ENCODE measurements at regions not wholly inside any gene's neighbourhood (a gene's known extent, or its start where the extent isn't known, plus 50 kb on each side); places are given as distances from the start of the nearest gene placed in this dataset.
A peak's percentile ranks its signal among the peaks of the same experiment; 100 is the strongest.
"Not testable (repeated sequence)": the region's sequence is repeated elsewhere in the genome, so short reads cannot be mapped to it uniquely, and the experiment has no call there.

- Histone ChIP-seq H3K9me3 (ENCODE audit: control insufficient read depth, low read length) (no peaks in the 10 kb centered on the region), H3K27me3 (replicated peaks; ENCODE audit: control insufficient read depth, insufficient read depth, low read length) (peaks cover 3% of the 10 kb centered on the region), H3K4me3 (ENCODE audit: low read length) (no peak overlapping the region), H3K4me1 (ENCODE audit: control insufficient read depth, insufficient read depth, low read length) (no peaks in the 10 kb centered on the region), H3K9ac (ENCODE audit: low read length) (no peak overlapping the region), H3K36me3 (ENCODE audit: control insufficient read depth, insufficient read depth, low read length, severe bottlenecking) (no peaks in the 10 kb centered on the region)
- DNase-seq (ENCODE audit: low read depth) = no peak
Measured at GRCh38 chr7:152541892-152542291, 106.1 kb upstream of the KMT2C start.

- DNase-seq (ENCODE audit: low read depth); H3K27me3 ChIP-seq (replicated peaks; ENCODE audit: control insufficient read depth, insufficient read depth, low read length); H3K36me3 ChIP-seq (ENCODE audit: control insufficient read depth, insufficient read depth, low read length, severe bottlenecking); H3K4me1 ChIP-seq (ENCODE audit: control insufficient read depth, insufficient read depth, low read length); H3K4me3 ChIP-seq (ENCODE audit: low read length); H3K9me3 ChIP-seq (ENCODE audit: control insufficient read depth, low read length); H3K9ac ChIP-seq (ENCODE audit: low read length): not testable (repeated sequence)
Measured at GRCh38 chr7:152539190-152539495, 103.3 kb upstream of the KMT2C start.

DNA sequence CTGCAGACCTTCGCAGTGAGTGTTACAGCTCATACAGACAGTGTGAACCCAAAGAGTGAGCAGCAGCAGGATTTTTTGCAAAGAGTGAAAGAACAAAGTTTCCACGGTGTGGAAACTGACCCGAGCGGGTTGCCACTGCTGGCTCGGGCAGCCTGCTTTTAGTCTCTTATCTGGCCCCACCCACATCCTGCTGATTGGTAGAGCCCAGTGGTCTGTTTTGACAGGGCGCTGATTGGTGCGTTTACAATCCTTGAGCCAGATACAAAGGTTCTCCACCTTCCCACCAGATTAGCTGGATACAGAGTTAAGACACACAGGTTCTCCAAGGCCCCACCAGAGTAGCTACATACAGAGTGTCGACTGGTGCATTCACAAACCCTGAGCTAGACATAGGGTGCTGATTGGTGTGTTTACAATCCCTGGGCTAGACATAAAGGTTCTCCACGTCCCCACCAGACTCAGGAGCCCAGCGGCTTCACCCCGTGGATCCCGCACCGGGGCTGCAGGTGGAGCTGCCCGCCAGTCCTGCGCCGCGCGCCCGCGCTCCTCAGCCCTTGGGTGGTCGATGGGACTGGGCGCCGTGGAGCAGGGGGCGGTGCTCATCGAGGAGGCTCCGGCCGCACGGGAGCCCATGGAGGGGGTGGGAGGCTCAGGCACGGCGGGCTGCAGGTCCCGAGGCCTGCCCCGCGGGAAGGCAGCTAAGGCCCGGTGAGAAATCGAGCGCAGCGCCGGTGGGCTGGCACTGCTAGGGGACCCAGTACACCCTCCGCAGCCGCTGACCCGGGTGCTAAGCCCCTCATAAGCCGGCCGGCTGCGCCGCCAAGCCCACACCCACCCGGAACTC, 102.8 kb upstream of the KMT2C start:
- H3K36me3 ChIP-seq (ENCODE audit: control insufficient read depth, insufficient read depth, low read length, severe bottlenecking); H3K4me3 ChIP-seq (ENCODE audit: low read length); H3K27me3 ChIP-seq (replicated peaks; ENCODE audit: control insufficient read depth, insufficient read depth, low read length); H3K9ac ChIP-seq (ENCODE audit: low read length); DNase-seq (ENCODE audit: low read depth); H3K4me1 ChIP-seq (ENCODE audit: control insufficient read depth, insufficient read depth, low read length); H3K9me3 ChIP-seq (ENCODE audit: control insufficient read depth, low read length): not testable (repeated sequence)

GRCh38 chr7:152537639-152538038, 101.8 kb upstream of the KMT2C start:
- DNase-seq (ENCODE audit: low read depth) = no peak
- no peaks in the 10 kb centered on the region for H3K4me1 ChIP-seq (ENCODE audit: control insufficient read depth, insufficient read depth, low read length)
- no peaks in the 10 kb centered on the region for H3K9me3 ChIP-seq (ENCODE audit: control insufficient read depth, low read length)
- no peak overlapping the region for H3K9ac ChIP-seq (ENCODE audit: low read length)
- H3K36me3 ChIP-seq (ENCODE audit: control insufficient read depth, insufficient read depth, low read length, severe bottlenecking) = no peaks in the 10 kb centered on the region
- no peak overlapping the region for H3K4me3 ChIP-seq (ENCODE audit: low read length)
- peaks cover 2% of the 10 kb centered on the region for H3K27me3 ChIP-seq (replicated peaks; ENCODE audit: control insufficient read depth, insufficient read depth, low read length)

GRCh38 chr7:152528612-152529011, 92.8 kb upstream of the KMT2C start:
- Histone ChIP-seq H3K4me1 (ENCODE audit: control insufficient read depth, insufficient read depth, low read length) (peaks cover 11% of the 10 kb centered on the region), H3K9ac (ENCODE audit: low read length) (no peak overlapping the region), H3K27me3 (replicated peaks; ENCODE audit: control insufficient read depth, insufficient read depth, low read length) (no peaks in the 10 kb centered on the region), H3K9me3 (ENCODE audit: control insufficient read depth, low read length) (no peaks in the 10 kb centered on the region), H3K36me3 (ENCODE audit: control insufficient read depth, insufficient read depth, low read length, severe bottlenecking) (no peaks in the 10 kb centered on the region), H3K4me3 (ENCODE audit: low read length) (no peak overlapping the region)
- DNase-seq (ENCODE audit: low read depth) = no peak

GRCh38 chr7:152527610-152528032, 91.8 kb upstream of the KMT2C start:
- Histone ChIP-seq H3K27me3 (replicated peaks; ENCODE audit: control insufficient read depth, insufficient read depth, low read length) (peaks cover 4% of the 10 kb centered on the region), H3K4me1 (ENCODE audit: control insufficient read depth, insufficient read depth, low read length) (peaks cover 13% of the 10 kb centered on the region), H3K4me3 (ENCODE audit: low read length) (peak overlapping the region; percentile 58), H3K36me3 (ENCODE audit: control insufficient read depth, insufficient read depth, low read length, severe bottlenecking) (no peaks in the 10 kb centered on the region), H3K9ac (ENCODE audit: low read length) (no peak overlapping the region), H3K9me3 (ENCODE audit: control insufficient read depth, low read length) (no peaks in the 10 kb centered on the region)
- DNase-seq (ENCODE audit: low read depth) = peak; percentile 7

GRCh38 chr7:152523916-152524315, 88.1 kb upstream of the KMT2C start:
- H3K4me1 ChIP-seq (ENCODE audit: control insufficient read depth, insufficient read depth, low read length) = peaks cover 25% of the 10 kb centered on the region
- peaks cover 7% of the 10 kb centered on the region for H3K9me3 ChIP-seq (ENCODE audit: control insufficient read depth, low read length)

DNA sequence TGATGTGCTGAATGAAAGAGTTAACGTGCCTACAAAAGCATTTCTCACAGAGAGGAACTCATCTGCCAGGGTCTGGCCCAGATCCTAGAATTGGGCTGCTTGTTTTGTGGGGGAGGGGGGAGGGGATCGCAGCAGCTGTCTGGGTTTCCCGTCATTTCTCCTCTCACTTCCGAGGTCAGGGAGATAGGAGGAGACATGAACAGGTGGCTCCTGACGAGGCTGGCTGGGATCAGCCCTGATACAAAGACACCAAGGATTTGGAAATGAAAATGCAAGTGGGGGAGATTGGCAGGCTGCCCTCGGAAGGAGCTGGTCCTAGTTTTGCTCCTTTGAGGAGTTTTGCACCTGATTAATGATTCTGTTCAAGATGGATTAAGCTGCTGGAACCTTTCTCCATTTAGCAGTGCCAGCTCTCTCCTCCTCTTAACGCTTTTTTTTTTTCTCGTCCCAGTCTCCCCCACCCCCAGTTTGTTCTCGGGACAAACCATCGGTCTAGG, 86.8 kb upstream of the KMT2C start:
- peaks cover 19% of the 10 kb centered on the region for H3K4me1 ChIP-seq (ENCODE audit: control insufficient read depth, insufficient read depth, low read length)
- H3K9me3 ChIP-seq (ENCODE audit: control insufficient read depth, low read length) = peaks cover 10% of the 10 kb centered on the region
- no peak for DNase-seq (ENCODE audit: low read depth)
- no peak overlapping the region for H3K4me3 ChIP-seq (ENCODE audit: low read length)
- H3K27me3 ChIP-seq (replicated peaks; ENCODE audit: control insufficient read depth, insufficient read depth, low read length) = peaks cover 4% of the 10 kb centered on the region
- H3K36me3 ChIP-seq (ENCODE audit: control insufficient read depth, insufficient read depth, low read length, severe bottlenecking) = no peaks in the 10 kb centered on the region
- H3K9ac ChIP-seq (ENCODE audit: low read length) = no peak overlapping the region

More at GRCh38 chr7:152523916-152524315, 88.1 kb upstream of the KMT2C start:
- H3K36me3 ChIP-seq (ENCODE audit: control insufficient read depth, insufficient read depth, low read length, severe bottlenecking) = no peaks in the 10 kb centered on the region
- no peak for DNase-seq (ENCODE audit: low read depth)
- H3K9ac ChIP-seq (ENCODE audit: low read length) = no peak overlapping the region
- H3K4me3 ChIP-seq (ENCODE audit: low read length) = no peak overlapping the region
- H3K27me3 ChIP-seq (replicated peaks; ENCODE audit: control insufficient read depth, insufficient read depth, low read length) = peaks cover 4% of the 10 kb centered on the region

DNA sequence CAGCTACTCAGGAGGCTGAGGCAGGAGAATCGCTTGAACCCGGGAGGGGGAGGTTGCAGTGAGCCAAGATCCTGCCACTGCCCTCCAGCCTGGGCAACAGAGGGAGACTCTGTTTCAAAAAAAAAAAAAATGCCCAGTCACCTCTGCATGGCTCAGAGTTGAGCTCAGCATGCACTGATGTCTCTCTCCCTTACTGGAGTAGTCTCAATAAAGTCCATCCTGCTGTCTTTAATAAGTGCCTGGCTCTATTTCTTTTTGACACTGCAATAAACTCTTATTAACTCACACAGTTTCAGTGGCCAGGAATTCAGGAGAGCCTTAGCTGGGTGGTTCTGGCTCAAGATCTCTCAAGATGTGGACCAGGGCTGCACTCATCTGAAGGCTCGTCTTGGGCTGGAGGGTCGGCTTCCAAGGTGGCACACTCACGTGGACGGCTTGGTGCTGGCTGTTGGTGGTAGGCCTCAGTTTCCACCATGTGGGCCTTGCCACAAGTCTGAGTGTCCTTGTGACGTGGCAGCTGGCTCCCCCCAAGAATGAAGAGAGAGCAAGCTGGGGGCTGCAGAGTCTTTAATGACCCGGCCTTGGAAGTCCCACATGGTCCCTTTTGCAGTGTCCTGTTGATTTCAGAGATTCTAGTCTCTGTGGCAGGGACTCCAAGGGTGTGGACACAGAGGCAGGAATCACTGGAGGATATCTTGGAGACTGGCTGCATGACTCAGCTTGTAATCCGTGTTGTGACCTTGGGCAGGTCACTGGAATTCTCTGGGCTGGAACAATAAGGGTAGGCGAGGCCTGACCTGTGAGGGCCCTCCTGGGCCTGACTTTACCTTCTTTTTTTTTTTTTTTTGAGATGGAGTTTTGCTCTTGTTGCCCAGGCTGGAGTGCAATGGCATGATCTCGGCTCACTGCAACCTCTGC, 85.9 kb upstream of the KMT2C start:
- Histone ChIP-seq H3K9me3 (ENCODE audit: control insufficient read depth, low read length) (peaks cover 10% of the 10 kb centered on the region), H3K9ac (ENCODE audit: low read length) (no peak overlapping the region), H3K4me3 (ENCODE audit: low read length) (no peak overlapping the region), H3K4me1 (ENCODE audit: control insufficient read depth, insufficient read depth, low read length) (peaks cover 14% of the 10 kb centered on the region), H3K36me3 (ENCODE audit: control insufficient read depth, insufficient read depth, low read length, severe bottlenecking) (no peaks in the 10 kb centered on the region), H3K27me3 (replicated peaks; ENCODE audit: control insufficient read depth, insufficient read depth, low read length) (peaks cover 4% of the 10 kb centered on the region)
- no peak for DNase-seq (ENCODE audit: low read depth)

- no peak for DNase-seq (ENCODE audit: low read depth)
- Histone ChIP-seq H3K27me3 (replicated peaks; ENCODE audit: control insufficient read depth, insufficient read depth, low read length) (peaks cover 4% of the 10 kb centered on the region), H3K9ac (ENCODE audit: low read length) (no peak overlapping the region), H3K4me1 (ENCODE audit: control insufficient read depth, insufficient read depth, low read length) (peaks cover 14% of the 10 kb centered on the region), H3K36me3 (ENCODE audit: control insufficient read depth, insufficient read depth, low read length, severe bottlenecking) (no peaks in the 10 kb centered on the region), H3K9me3 (ENCODE audit: control insufficient read depth, low read length) (peaks cover 10% of the 10 kb centered on the region), H3K4me3 (ENCODE audit: low read length) (no peak overlapping the region)
Measured at GRCh38 chr7:152520861-152521302, 85.1 kb upstream of the KMT2C start.

- Histone ChIP-seq H3K27me3 (replicated peaks; ENCODE audit: control insufficient read depth, insufficient read depth, low read length) (peaks cover 9% of the 10 kb centered on the region), H3K36me3 (ENCODE audit: control insufficient read depth, insufficient read depth, low read length, severe bottlenecking) (no peaks in the 10 kb centered on the region)
Measured at GRCh38 chr7:152519290-152519689, 83.5 kb upstream of the KMT2C start.

More at GRCh38 chr7:152519290-152519689, 83.5 kb upstream of the KMT2C start:
- Histone ChIP-seq H3K4me1 (ENCODE audit: control insufficient read depth, insufficient read depth, low read length) (peaks cover 14% of the 10 kb centered on the region), H3K4me3 (ENCODE audit: low read length) (no peak overlapping the region), H3K9me3 (ENCODE audit: control insufficient read depth, low read length) (peaks cover 10% of the 10 kb centered on the region), H3K9ac (ENCODE audit: low read length) (no peak overlapping the region)
- no peak for DNase-seq (ENCODE audit: low read depth)

All from adipocyte (in vitro differentiated cells).